Cardiac muscle cell (in vitro differentiated cells and primary cell): ENCODE measurements at regions not wholly inside any gene's neighbourhood (a gene's known extent, or its start where the extent isn't known, plus 50 kb on each side); places are given as distances from the start of the nearest gene placed in this dataset.
A peak's percentile ranks its signal among the peaks of the same experiment; 100 is the strongest.

Experiments used
- DNase-seq, 2 donors: peaks; one replicate each; pipeline versions ENCODE4 v3.0.0 to v3.0.0-alpha.2; 2010 to 2017; ENCODE audit warnings: low read depth in 1 of 2, low spot score in 1 of 2
- H3K27ac ChIP-seq: fragments of 200-600 bp; sonication (generic); 2 replicates; pipeline ENCODE4 v1.5.1; 2016
- H3K27me3 ChIP-seq: fragments of 200-600 bp; sonication (generic); 2 replicates; pipeline ENCODE4 v1.6.0; 2016; ENCODE audit warnings: control low read depth
- H3K36me3 ChIP-seq: fragments of 200-600 bp; sonication (generic); 2 replicates; pipeline ENCODE4 v1.5.1; 2016; ENCODE audit warnings: control low read depth
- H3K4me1 ChIP-seq: fragments of 200-600 bp; sonication (generic); 2 replicates; pipeline ENCODE4 v1.8.1; 2017; ENCODE audit warnings: low read depth, mild to moderate bottlenecking, mixed run types
- H3K4me3 ChIP-seq: fragments of 200-600 bp; sonication (generic); 2 replicates; pipeline ENCODE4 v1.5.1; 2016; ENCODE audit warnings: mild to moderate bottlenecking
- H3K9me3 ChIP-seq: fragments of 200-600 bp; sonication (generic); 2 replicates; pipeline ENCODE4 v1.5.1; 2017; ENCODE audit warnings: low read depth, mild to moderate bottlenecking, control low read depth
- TF ChIP-seq, protein P1 (sequence below): IDR thresholded peaks from 2 replicates; pipeline ENCODE4 v1.5.1; 2012; ENCODE audit warnings: low read depth, mild to moderate bottlenecking, low read length

DNA sequence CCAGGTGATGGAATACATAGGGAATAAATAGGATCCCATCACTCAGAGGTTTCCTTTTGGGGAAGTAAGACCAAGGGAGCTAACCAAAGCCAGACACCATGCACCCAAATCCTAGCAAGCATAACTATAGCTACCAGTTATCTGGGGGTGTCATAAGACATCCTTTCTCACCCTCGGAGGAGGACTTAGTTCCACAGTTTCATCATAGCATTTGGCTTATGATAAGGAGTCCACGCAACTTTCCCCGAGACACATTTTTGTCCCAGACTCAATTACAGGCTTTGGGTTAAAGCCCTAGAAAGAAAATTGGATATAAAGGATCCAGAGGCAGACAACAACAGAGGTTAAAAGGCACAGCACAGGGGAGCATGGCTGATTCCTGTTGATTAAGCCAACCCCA, 442.9 kb downstream of the HTR7 start:
- H3K27ac ChIP-seq, result no peak overlapping the region
- TF ChIP-seq, protein P1, sequence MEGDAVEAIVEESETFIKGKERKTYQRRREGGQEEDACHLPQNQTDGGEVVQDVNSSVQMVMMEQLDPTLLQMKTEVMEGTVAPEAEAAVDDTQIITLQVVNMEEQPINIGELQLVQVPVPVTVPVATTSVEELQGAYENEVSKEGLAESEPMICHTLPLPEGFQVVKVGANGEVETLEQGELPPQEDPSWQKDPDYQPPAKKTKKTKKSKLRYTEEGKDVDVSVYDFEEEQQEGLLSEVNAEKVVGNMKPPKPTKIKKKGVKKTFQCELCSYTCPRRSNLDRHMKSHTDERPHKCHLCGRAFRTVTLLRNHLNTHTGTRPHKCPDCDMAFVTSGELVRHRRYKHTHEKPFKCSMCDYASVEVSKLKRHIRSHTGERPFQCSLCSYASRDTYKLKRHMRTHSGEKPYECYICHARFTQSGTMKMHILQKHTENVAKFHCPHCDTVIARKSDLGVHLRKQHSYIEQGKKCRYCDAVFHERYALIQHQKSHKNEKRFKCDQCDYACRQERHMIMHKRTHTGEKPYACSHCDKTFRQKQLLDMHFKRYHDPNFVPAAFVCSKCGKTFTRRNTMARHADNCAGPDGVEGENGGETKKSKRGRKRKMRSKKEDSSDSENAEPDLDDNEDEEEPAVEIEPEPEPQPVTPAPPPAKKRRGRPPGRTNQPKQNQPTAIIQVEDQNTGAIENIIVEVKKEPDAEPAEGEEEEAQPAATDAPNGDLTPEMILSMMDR, result no peak
- no peaks in the 10 kb centered on the region for H3K27me3 ChIP-seq
- H3K4me3 ChIP-seq, result no peak overlapping the region
- H3K4me1 ChIP-seq, result peaks cover 3% of the 10 kb centered on the region
- H3K36me3 ChIP-seq, result no peaks in the 10 kb centered on the region
- no peaks in the 10 kb centered on the region for H3K9me3 ChIP-seq
- peak in 1 of 2 donors; percentile 71 for DNase-seq

DNA sequence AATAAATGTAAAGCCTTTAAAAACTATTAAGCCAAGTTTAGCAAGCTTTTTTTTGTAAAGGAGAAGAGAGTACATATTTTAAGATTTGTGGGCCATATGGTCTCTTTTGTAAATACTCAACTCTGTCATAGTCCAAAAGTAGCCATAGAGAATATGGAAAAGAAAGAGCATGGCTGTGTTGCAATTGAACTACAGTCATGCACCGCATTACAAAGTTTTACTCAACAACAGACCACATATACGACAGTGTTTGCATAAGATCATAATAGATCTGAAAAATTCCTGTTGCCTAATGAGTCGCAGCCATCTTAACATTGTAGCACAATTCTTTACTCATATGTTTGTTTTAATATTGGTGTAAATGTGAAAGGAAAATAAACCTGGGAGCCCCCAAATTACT, 440.8 kb downstream of the HTR7 start:
- TF ChIP-seq, protein P1, result no peak
- no peak overlapping the region for H3K27ac ChIP-seq
- H3K27me3 ChIP-seq, result no peaks in the 10 kb centered on the region

DNA sequence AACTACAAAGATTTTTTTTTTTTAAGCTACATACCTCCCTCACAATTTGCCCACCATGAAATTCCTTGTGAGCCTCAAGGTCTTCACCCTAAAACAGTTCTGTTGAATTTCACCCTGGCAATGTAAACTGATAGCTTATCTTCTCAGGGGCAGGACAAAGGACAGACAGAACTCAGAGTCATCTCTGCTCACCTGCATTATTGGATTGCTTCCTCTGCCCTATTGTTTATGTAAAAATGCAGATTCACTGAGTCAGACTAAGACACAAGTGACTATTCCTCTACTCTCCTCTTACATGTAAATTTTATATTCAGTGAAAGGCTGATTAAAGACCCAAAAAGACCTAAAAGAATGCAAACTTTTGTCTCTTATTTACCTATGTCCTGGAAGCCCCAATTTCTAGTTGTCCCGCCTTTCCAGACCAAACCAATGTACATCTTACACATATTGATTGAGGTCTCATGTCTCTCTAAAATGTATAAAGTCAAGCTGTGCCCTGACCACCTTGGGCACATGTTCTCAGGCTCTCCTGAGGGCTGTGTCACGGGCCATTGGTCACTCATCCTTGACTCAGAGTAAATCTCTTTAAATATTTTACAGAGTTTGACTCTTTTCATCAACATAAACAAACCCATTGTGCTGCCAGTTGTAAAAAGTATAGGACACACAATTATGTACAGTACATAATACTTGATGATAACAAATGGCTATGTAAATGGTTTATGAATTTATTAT, 440.2 kb downstream of the HTR7 start:
- Histone ChIP-seq H3K27ac (no peak overlapping the region), H3K27me3 (no peaks in the 10 kb centered on the region), H3K36me3 (no peaks in the 10 kb centered on the region), H3K4me1 (peaks cover 3% of the 10 kb centered on the region), H3K9me3 (no peaks in the 10 kb centered on the region), H3K4me3 (no peak overlapping the region)
- TF ChIP-seq, protein P1, result no peak
- DNase-seq, result no peak

More for the DNA sequence above, 440.8 kb downstream of the HTR7 start:
- DNase-seq, result peak in 1 of 2 donors; percentile 88
- H3K36me3 ChIP-seq, result no peaks in the 10 kb centered on the region
- no peak overlapping the region for H3K4me3 ChIP-seq
- peaks cover 3% of the 10 kb centered on the region for H3K4me1 ChIP-seq
- H3K9me3 ChIP-seq, result no peaks in the 10 kb centered on the region

DNA sequence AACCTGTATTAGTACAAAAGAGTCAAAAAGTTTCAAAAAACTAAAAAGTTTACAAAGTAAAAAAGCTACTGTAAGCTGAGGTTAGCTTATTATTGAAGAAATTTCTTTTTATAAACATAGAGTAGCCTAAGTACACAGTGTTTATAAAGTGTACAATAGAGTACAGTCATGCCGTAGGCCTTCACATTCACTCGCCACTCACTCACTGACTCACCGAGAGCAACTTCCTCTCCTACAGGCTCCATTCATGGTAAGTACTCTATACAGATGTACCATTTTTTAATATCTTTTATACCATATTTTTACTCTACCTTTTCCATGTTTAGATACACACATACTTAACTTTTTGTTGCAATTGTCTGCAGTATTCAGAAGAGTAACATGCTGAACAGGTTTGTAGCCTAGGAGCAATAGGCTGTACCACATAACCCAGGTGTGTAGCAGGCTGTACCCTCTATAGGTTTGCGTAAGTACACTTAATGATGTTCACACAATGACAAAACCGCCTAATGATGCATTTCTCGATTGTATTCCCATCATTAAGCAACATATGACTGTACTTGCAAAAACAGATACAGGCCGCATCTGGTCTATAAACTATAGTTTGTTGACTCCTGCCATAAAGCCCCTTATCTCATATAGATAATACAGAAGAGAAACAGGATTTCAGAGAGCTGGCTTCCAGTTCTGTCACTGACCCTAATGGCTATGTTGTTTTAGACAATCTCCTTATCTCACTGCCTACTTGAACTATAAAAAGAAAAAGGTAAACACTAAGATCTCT, 438.8 kb downstream of the HTR7 start:
- peak in 1 of 2 donors; percentile 83 for DNase-seq
- H3K36me3 ChIP-seq, result no peaks in the 10 kb centered on the region
- H3K27ac ChIP-seq, result no peak overlapping the region
- H3K27me3 ChIP-seq, result no peaks in the 10 kb centered on the region
- no peaks in the 10 kb centered on the region for H3K9me3 ChIP-seq
- peaks cover 3% of the 10 kb centered on the region for H3K4me1 ChIP-seq
- no peak overlapping the region for H3K4me3 ChIP-seq
- TF ChIP-seq, protein P1, result no peak

DNA sequence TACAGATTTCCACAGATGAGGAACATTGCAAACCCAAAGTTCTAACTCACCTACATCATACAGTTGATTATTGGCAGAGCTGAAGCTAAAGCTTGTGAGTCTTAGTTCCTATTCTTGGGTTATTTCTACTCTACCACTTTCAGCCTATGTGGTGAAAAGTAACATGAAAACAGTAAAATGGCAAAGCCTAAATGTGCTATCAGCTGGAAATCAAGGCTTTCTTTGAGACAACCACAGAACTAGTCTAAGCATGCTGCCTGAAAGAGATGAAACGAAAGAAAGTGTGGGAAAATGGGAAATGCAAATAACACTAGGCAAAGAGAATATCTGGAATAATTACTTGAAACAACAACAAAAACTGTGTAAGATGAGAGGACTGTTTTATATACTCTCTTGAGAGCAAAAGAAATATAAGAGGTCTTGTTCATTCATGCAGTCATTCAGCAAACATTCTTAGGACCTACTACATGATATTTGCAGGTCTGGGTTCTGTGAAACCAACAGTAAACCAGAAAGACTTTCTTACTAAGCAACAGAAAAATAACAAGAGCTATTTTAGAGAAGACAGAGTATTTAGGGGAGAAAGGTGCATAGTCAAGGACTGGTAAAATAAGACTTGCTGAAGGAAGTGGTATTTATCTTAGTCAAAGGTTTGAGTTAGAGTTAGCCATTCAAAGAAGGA, 437.1 kb downstream of the HTR7 start:
- Histone ChIP-seq H3K4me3 (no peak overlapping the region), H3K36me3 (no peaks in the 10 kb centered on the region), H3K9me3 (no peaks in the 10 kb centered on the region), H3K4me1 (peaks cover 3% of the 10 kb centered on the region), H3K27me3 (no peaks in the 10 kb centered on the region), H3K27ac (no peak overlapping the region)
- TF ChIP-seq, protein P1, result no peak
- DNase-seq, result no peak
